GM19351 (cell line): ENCODE measurements at regions not wholly inside any gene's neighbourhood (a gene's known extent, or its start where the extent isn't known, plus 50 kb on each side); places are given as distances from the start of the nearest gene placed in this dataset.
"Not testable (repeated sequence)": the region's sequence is repeated elsewhere in the genome, so short reads cannot be mapped to it uniquely, and the experiment has no call there.

Experiments
- ATAC-seq: cut with Tn5 transposase; IDR thresholded peaks from one replicate; pipeline ENCODE4 v1.9.1; 2021; ENCODE audit warnings: mild to moderate bottlenecking, moderate library complexity; ENCODE audit not compliant: unreplicated experiment

GRCh38 chr17:63286254-63286653 lies 159.9 kb downstream of the CYB561 start:
- no peak for ATAC-seq

DNA sequence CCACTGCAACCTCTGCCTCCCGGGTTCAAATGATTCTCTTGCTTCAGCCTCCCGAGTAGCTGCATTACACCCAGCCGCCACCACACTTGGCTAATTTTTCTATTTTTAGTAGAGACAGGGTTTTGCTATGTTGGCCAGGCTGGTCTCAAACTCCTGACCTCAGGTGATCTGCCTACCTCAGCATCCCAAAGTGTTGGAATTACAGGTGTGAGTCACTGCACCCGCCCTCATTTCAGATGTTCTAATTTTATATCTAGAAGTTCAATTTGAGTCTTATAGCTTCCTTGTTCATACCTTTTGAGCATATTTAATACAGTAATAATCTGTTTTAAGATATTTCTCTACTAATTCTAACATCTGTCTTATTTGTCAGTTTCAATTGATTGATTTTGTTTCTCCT lies 159.1 kb downstream of the CYB561 start:
- ATAC-seq = not testable (repeated sequence)

- no peak for ATAC-seq
Observed at GRCh38 chr17:63289931-63290330, 156.2 kb downstream of the CYB561 start.

DNA sequence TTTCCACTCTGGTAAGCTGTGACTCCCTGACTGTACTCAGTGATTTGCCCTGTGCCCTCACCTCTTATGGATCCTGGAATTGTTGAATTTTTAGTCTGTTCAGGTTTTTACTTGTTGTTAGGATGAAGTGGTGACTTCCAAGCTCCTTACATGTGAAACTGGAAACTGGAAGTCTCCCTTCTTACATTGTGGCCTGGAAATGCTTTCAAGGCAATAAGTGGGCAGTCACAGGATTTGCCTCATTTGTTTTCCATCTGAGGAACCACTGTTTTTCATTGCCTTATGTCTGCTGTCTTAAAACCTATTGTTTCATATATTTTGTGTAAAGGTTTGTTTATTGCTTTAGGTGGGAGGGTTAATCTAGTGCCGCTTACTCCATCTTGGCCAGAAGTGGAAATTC lies 155.8 kb downstream of the CYB561 start:
- ATAC-seq = no peak

DNA sequence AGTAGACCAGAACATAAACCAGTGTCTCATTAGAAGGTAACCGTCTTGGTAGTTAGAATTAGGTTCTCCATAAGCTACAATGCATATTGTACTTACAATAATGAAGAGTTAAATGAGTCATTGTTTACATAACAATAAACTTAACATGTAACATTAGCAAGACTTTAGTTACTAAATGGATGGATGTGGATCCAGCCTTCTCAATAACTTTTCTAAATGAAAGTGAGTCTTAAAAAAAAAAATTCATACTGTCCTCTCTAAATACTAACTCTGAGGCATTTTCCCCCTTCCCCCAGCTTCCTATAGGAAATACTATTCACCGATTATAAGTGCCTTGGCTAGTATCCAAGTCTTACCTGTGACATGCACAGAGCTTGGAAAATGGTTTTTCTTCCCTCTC lies 155.3 kb downstream of the CYB561 start:
- no peak for ATAC-seq

- ATAC-seq = no peak
Observed at GRCh38 chr17:63291258-63291657, 154.8 kb downstream of the CYB561 start.

DNA sequence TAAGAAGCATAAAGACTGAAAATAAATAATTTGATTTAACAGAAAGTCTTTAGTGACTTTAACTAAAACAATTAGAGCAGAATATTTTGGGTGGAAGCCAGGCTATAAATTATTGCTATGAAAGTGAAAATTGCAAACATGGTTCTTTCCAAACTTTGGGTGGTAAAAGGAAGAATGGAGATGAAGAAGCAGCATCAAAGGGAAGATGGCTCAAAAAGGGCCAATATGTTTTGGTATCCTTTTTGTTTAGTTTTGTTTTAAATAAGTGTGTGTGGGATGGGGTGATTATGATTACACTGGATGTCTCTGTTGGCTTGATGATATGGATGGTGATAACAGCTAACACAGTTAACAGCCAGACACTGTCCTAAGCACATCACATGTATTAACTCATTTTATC lies 153.7 kb downstream of the CYB561 start:
- ATAC-seq = no peak

DNA sequence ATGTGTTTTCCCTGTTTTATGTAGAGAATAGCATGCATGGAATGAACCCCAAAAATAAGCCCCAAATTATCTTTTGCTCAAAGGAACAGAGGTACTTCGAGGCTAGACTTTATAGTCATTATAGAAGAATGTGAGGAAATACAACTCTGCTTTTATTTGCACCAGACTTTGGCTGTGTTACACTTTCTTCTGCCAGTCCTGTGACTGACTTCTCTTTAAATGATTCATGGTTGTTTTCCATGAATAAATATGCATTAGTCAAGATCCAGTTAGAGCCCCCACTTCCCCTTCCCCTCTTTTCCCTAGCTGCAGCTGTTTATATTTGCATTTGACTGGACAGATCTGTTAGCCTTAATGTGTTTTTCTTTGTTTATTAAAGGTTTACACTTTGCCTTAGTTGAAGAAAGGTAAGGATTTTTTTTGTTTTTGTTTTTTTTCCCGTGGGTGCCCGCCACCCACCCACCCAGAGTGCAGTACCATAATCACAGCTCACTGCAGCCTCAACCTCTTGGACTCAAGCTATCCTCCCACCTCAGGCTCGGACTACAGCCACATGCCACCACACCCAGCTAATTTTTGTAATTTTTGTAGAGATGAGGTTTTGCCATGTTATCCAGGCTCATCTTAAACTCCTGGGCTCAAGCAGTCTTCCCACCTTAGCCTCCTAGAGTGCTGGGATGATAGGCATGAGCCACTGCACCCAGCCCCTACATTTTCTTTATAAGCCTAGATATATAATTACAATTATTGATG lies 152.6 kb downstream of the CYB561 start:
- no peak for ATAC-seq

DNA sequence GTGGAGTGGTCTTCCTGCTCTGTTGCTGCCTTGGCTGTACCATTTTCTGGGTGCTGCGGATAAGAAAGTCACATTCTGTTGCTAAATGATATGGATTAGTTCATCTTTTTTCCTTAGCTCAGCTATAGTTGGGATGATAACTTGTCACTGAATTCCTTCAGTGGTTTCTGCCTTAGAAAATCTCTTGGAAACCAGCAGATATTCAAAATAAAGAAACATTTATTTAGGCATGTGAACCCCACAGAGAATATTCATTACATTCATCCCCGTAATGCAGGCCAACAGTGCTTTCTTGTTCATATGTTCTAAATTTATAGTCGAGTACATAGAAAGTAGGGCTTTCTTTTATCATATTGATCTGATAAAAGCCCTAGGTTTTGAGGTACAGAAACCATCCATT lies 151.3 kb downstream of the CYB561 start:
- no peak for ATAC-seq

- no peak for ATAC-seq
Observed at GRCh38 chr17:63295288-63295687, 150.8 kb downstream of the CYB561 start.

DNA sequence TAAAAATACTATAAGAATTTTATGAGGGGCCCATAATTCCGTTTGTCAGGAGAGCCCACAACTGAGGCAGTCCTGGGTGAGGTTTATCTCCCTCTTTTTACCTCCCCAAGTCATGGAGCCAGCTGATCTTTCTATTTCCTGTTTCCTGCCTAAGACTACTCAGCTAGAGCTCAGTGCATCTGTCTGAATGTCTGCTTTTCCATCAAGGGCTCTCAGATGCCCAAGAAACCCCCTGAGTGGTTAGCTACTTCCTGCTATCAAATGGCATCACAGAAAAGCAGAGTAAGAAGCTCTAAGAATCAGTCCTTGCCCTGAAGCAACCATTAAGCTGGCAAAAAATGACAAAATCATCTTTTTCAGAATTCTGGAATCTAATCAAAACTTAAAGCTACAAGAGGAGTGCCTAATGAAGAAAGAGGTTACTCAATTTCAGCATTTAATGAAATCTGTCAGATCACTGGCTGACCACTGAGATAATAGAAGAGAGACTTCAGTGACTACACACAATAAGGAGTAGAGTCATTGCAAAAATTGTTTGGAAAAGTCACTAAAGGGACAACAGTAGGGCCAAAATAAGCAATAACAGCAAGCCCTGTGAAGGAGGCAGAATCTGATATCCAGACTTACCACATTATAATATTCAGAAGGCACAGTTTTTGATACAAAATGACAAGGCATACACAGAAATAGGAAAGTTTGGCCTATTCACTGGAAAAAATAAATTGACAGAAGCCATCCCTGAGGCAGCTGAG lies 150.1 kb downstream of the CYB561 start:
- ATAC-seq = no peak

DNA sequence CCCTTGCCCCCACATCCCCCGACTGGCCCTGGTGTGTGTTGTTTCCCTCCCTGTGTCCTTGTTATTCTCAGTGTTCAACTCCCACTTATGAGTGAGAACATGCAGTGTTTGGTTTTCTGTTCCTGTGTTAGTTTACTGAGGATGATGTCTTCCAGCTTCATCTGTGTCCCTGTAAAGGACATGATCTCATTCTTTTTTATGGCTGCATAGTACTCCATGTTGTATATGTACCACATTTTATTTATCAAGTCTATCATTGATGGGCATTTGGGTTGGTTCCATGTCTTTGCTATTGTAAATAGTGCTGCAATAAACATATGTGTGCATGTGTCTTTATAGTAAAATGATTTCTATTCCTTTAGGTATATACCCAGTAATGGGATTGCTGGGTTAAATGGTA lies 147.2 kb downstream of the CYB561 start:
- not testable (repeated sequence) for ATAC-seq

GRCh38 chr17:63304704-63305261 lies 141.3 kb downstream of the CYB561 start:
- no peak for ATAC-seq

- no peak for ATAC-seq
Observed at GRCh38 chr17:63305857-63306256, 140.2 kb downstream of the CYB561 start.

GRCh38 chr17:63306855-63307254 lies 139.3 kb downstream of the CYB561 start:
- ATAC-seq = no peak

GRCh38 chr17:63308272-63308671 lies 137.8 kb downstream of the CYB561 start:
- no peak for ATAC-seq

GRCh38 chr17:63309021-63309420 lies 137.1 kb downstream of the CYB561 start:
- no peak for ATAC-seq

GRCh38 chr17:63311416-63311937 lies 134.6 kb downstream of the CYB561 start:
- ATAC-seq = no peak

DNA sequence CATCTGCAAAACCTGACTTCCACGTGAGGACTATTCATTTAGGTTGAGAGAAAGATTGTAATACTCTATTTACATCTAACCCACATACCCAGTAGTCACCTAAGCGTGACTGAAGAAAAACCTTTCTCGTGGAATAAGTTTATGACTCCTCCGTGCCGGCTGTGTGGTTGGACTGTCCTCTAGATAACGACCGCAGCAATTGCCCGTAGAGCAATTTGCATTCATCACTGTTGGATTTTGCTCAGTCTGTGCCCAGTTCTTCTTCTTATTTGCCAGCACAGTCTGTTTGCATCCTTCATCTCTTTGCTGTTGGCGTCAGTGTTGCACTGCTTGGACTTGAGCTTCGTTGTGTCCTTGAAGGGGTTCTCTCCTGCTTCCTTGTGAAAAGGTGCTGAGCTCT lies 131.3 kb downstream of the CYB561 start:
- ATAC-seq = no peak

GRCh38 chr17:63316100-63316499 lies 130.0 kb downstream of the CYB561 start:
- no peak for ATAC-seq

GRCh38 chr17:63317166-63317840 lies 128.8 kb downstream of the CYB561 start:
- no peak for ATAC-seq
